ELF-1 (cell line): ENCODE measurements at regions not wholly inside any gene's neighbourhood (a gene's known extent, or its start where the extent isn't known, plus 50 kb on each side); places are given as distances from the start of the nearest gene placed in this dataset.

Experiments
- DNase-seq: peaks from one replicate; pipeline ENCODE4 v3.0.0-alpha.2; 2016; ENCODE audit warnings: low read depth, low spot score

GRCh38 chr14:85441909-85442643, 87.9 kb upstream of the FLRT2 start:
- DNase-seq: no peak

- no peak for DNase-seq
Observed at GRCh38 chr14:85442996-85443395, 86.9 kb upstream of the FLRT2 start.

- no peak for DNase-seq
Observed at GRCh38 chr14:85444635-85445034, 85.3 kb upstream of the FLRT2 start.

- DNase-seq: no peak
Observed at GRCh38 chr14:85445151-85445795, 84.7 kb upstream of the FLRT2 start.

- no peak for DNase-seq
Observed at GRCh38 chr14:85447883-85448282, 82.1 kb upstream of the FLRT2 start.

- no peak for DNase-seq
Observed at GRCh38 chr14:85451421-85451820, 78.5 kb upstream of the FLRT2 start.

GRCh38 chr14:85453401-85454225, 76.3 kb upstream of the FLRT2 start:
- DNase-seq: no peak

GRCh38 chr14:85454226-85454813, 75.6 kb upstream of the FLRT2 start:
- DNase-seq: no peak

GRCh38 chr14:85459361-85460000, 70.5 kb upstream of the FLRT2 start:
- DNase-seq: no peak

- DNase-seq: no peak
Observed at GRCh38 chr14:85461432-85462133, 68.4 kb upstream of the FLRT2 start.

- DNase-seq: no peak
Observed at GRCh38 chr14:85463512-85463911, 66.4 kb upstream of the FLRT2 start.

GRCh38 chr14:85464135-85464895, 65.6 kb upstream of the FLRT2 start:
- no peak for DNase-seq

GRCh38 chr14:85466678-85467077, 63.3 kb upstream of the FLRT2 start:
- DNase-seq: no peak

GRCh38 chr14:85468816-85469215, 61.1 kb upstream of the FLRT2 start:
- no peak for DNase-seq

- no peak for DNase-seq
Observed at GRCh38 chr14:85471156-85471555, 58.8 kb upstream of the FLRT2 start.

GRCh38 chr14:85471744-85472143, 58.2 kb upstream of the FLRT2 start:
- DNase-seq: peak; percentile 76

- no peak for DNase-seq
Observed at GRCh38 chr14:85474431-85474830, 55.5 kb upstream of the FLRT2 start.

GRCh38 chr14:85475113-85475512, 54.8 kb upstream of the FLRT2 start:
- DNase-seq: no peak

GRCh38 chr14:85479306-85479705, 50.6 kb upstream of the FLRT2 start:
- peak; percentile 23 for DNase-seq

GRCh38 chr14:85479771-85480170, 50.2 kb upstream of the FLRT2 start:
- DNase-seq: no peak
